GM12878 (cell line): ENCODE measurements at regions not wholly inside any gene's neighbourhood (a gene's known extent, or its start where the extent isn't known, plus 50 kb on each side); places are given as distances from the start of the nearest gene placed in this dataset.

Experiments
- ATAC-seq: fragments of 200-7000 bp; cut with Tn5 transposase; 3 replicates; pipeline ENCODE4 v1.9.1; 2020; ENCODE audit warnings: mild to moderate bottlenecking, moderate library complexity
- BruUV-seq: library from RNA; stranded (reverse); fragments of 400-500 nt; replicated peaks from 2 replicates; lab custom pipeline; 2021; lab: Mats Ljungman, UMichigan
- CTCF ChIA-PET: fragments of 300-600 bp; sonication (Branson Sonifier 250); formaldehyde crosslinking; extraction: SDS; loops from one replicate; lab custom pipeline; 2021; ENCODE audit warnings: inconsistent platforms; lab: Yijun Ruan, JAX
- POLR2A ChIA-PET: fragments of 350-600 bp; formaldehyde crosslinking; extraction: SDS; loops from one replicate; lab custom pipeline; 2021; ENCODE audit warnings: inconsistent platforms; lab: Charles Lee
- RAD21 ChIA-PET: fragments of 300-600 bp; sonication (Branson Sonifier 250); formaldehyde crosslinking; loops from one replicate; lab custom pipeline; 2023; ENCODE audit warnings: antibody characterized with exemption; ENCODE audit not compliant: unreplicated experiment; lab: Charles Lee
- SMC1A ChIA-PET: fragments of 300-600 bp; sonication (Branson Sonifier 250); formaldehyde crosslinking; loops from one replicate; lab custom pipeline; 2023; ENCODE audit not compliant: unreplicated experiment, uncharacterized antibody; lab: Charles Lee
- DNase-seq: peaks from one replicate; pipeline ENCODE4 v3.0.0-alpha.2; 2011; ENCODE audit warnings: low read depth, low spot score
- FAIRE-seq: peaks from 3 replicates; lab custom pipeline; 2011; peaks lifted over from hg19 to GRCh38; lab: Jason Lieb, UNC
- H2AFZ ChIP-seq: 2 replicates; pipeline ENCODE4 v1.6.0; 2011; ENCODE audit warnings: low read depth, low read length, control low read depth; ENCODE audit not compliant: control insufficient read depth
- H3K27ac ChIP-seq: 2 replicates; pipeline ENCODE4 v1.5.1; 2011; ENCODE audit warnings: control low read depth; ENCODE audit not compliant: control insufficient read depth, insufficient read depth
- H3K27me3 ChIP-seq, 2 experiments: replicated peaks in 1 of 2; 2 replicates each; pipeline versions ENCODE4 v1.6.0 to v1.6.1; 2011; ENCODE audit warnings: low read length in 1 of 2; ENCODE audit not compliant: control insufficient read depth in 2 of 2, insufficient read depth in 2 of 2
- H3K36me3 ChIP-seq, 2 experiments: 2 replicates each; pipeline ENCODE4 v1.5.1; 2011; ENCODE audit warnings: low read length in 1 of 2; ENCODE audit not compliant: control insufficient read depth in 2 of 2, insufficient read depth in 2 of 2
- H3K4me1 ChIP-seq: 2 replicates; pipeline ENCODE4 v1.6.1; 2011; ENCODE audit warnings: mild to moderate bottlenecking, low read length, moderate library complexity, mixed read lengths; ENCODE audit not compliant: control insufficient read depth, insufficient read depth
- H3K4me2 ChIP-seq: 2 replicates; pipeline ENCODE4 v1.6.0; 2011; ENCODE audit warnings: control low read depth; ENCODE audit not compliant: control insufficient read depth, insufficient read depth
- H3K4me3 ChIP-seq: fragments of 200-600 bp; sonication (generic); 2 replicates; pipeline ENCODE4 v1.5.1; 2016
- H3K79me2 ChIP-seq: 2 replicates; pipeline ENCODE4 v1.6.0; 2011; ENCODE audit warnings: low read length; ENCODE audit not compliant: control insufficient read depth, insufficient read depth
- H3K9ac ChIP-seq: 2 replicates; pipeline ENCODE4 v1.8.0; 2011; ENCODE audit warnings: low read length, control low read depth, mixed read lengths; ENCODE audit not compliant: control insufficient read depth, insufficient read depth
- H3K9me3 ChIP-seq: replicated peaks from 3 replicates; pipeline ENCODE4 v1.5.1; 2011; ENCODE audit warnings: mild to moderate bottlenecking, low read length; ENCODE audit not compliant: control insufficient read depth, insufficient read depth
- H4K20me1 ChIP-seq: 2 replicates; pipeline ENCODE4 v1.6.0; 2011; ENCODE audit not compliant: control insufficient read depth, insufficient read depth
- BCL11A ChIP-seq: IDR thresholded peaks from 2 replicates; pipeline ENCODE4 v1.6.1; 2011; ENCODE audit warnings: low read depth, low read length
- HDAC2 ChIP-seq: fragments of 200-600 bp; sonication (generic); IDR thresholded peaks from 2 replicates; pipeline ENCODE4 v1.6.1; 2017
- IKZF2 ChIP-seq, 2 experiments: fragments of 450-650 bp; IDR thresholded peaks; 2 replicates each; pipeline ENCODE4 v1.6.1; 2017; ENCODE audit warnings: mild to moderate bottlenecking in 2 of 2, moderate library complexity in 2 of 2
- MTA3 ChIP-seq: IDR thresholded peaks from 2 replicates; pipeline ENCODE4 v1.6.1; 2012; ENCODE audit warnings: low read length, inconsistent platforms, borderline replicate concordance
- RBBP5 ChIP-seq: fragments of 200-600 bp; sonication (generic); conservative IDR thresholded peaks from 2 replicates; pipeline ENCODE4 v1.6.1; 2016
- RCOR1 ChIP-seq: conservative IDR thresholded peaks from 2 replicates; pipeline ENCODE4 v1.6.1; 2012; ENCODE audit warnings: low read depth, low read length, improper control_type of control experiment
- TAF1 ChIP-seq: IDR thresholded peaks from 2 replicates; pipeline ENCODE4 v1.6.1; 2011; ENCODE audit warnings: mild to moderate bottlenecking, low read depth, low read length, borderline replicate concordance
- TARDBP ChIP-seq: IDR thresholded peaks from 2 replicates; pipeline ENCODE4 v1.6.1; 2016; ENCODE audit warnings: borderline replicate concordance
- WGBS: methylation state at CpG from one replicate; pipeline ENCODE4 v1.1.6; 2016; ENCODE audit warnings: low lambda C conversion rate; ENCODE audit not compliant: insufficient replicate concordance, insufficient coverage; ENCODE audit errors: missing lambda C conversion rate; 5-methylcytosine and 5-hydroxymethylcytosine counted together
- in situ Hi-C: fragments of 300-500 bp; cut with MboI; formaldehyde crosslinking; loops from 9 replicates; pipeline ENCODE4 v1.14.3; 2018; ENCODE audit warnings: mixed read lengths
- intact Hi-C: fragments of 100-400 bp; cut with micrococcal nuclease; formaldehyde crosslinking; loops from one replicate; pipeline ENCODE4 v1.14.2; 2022; ENCODE audit not compliant: unreplicated experiment
- TF ChIP-seq, protein P1 (sequence below): fragments of 150-350 bp; IDR thresholded peaks from 2 replicates; pipeline ENCODE4 v1.6.1; 2016; ENCODE audit warnings: low read depth, low read length

- TF ChIP-seq, protein P1, sequence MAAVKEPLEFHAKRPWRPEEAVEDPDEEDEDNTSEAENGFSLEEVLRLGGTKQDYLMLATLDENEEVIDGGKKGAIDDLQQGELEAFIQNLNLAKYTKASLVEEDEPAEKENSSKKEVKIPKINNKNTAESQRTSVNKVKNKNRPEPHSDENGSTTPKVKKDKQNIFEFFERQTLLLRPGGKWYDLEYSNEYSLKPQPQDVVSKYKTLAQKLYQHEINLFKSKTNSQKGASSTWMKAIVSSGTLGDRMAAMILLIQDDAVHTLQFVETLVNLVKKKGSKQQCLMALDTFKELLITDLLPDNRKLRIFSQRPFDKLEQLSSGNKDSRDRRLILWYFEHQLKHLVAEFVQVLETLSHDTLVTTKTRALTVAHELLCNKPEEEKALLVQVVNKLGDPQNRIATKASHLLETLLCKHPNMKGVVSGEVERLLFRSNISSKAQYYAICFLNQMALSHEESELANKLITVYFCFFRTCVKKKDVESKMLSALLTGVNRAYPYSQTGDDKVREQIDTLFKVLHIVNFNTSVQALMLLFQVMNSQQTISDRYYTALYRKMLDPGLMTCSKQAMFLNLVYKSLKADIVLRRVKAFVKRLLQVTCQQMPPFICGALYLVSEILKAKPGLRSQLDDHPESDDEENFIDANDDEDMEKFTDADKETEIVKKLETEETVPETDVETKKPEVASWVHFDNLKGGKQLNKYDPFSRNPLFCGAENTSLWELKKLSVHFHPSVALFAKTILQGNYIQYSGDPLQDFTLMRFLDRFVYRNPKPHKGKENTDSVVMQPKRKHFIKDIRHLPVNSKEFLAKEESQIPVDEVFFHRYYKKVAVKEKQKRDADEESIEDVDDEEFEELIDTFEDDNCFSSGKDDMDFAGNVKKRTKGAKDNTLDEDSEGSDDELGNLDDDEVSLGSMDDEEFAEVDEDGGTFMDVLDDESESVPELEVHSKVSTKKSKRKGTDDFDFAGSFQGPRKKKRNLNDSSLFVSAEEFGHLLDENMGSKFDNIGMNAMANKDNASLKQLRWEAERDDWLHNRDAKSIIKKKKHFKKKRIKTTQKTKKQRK: no peak
- TF ChIP-seq TAF1 (no peak), IKZF2 (IDR thresholded peaks at IDR 0.05) (no peak), RBBP5 (no peak), BCL11A (no peak), MTA3 (no peak), RCOR1 (no peak), HDAC2 (no peak)
- TF ChIP-seq, all 136 proteins: peak for 0
Observed at GRCh38 chr1:223017291-223017690, 125.8 kb downstream of the TLR5 start (continued).

- DNase-seq (no peak), FAIRE-seq (no peak), ATAC-seq (no peak)
- H3K27me3 ChIP-seq: no peaks in the 10 kb centered on the region; a peak in 1 of 4 replicates
- BruUV-seq: no TSS peak
- H3K36me3 ChIP-seq: no peaks in the 10 kb centered on the region
- no peaks in the 10 kb centered on the region for H3K4me1 ChIP-seq
- RAD21 ChIA-PET: no interaction called here
- TF ChIP-seq TARDBP: no peak
- intact Hi-C loops: no loop called here
- no peaks in the 10 kb centered on the region for H4K20me1 ChIP-seq
- WGBS: 39% methylated on average over 7 of the region's 7 CpGs
- CTCF ChIA-PET: interaction anchor here (0.8 to 0.9 kb wide), 2 partner anchors 9 to 12 kb away, joined by 3 to 4 read pairs; no protein-coding TSS in a partner anchor
- POLR2A ChIA-PET: no interaction called here
- SMC1A ChIA-PET: no interaction called here
- no peak overlapping the region for H2AFZ ChIP-seq
- H3K79me2 ChIP-seq: no peaks in the 10 kb centered on the region
- in situ Hi-C loops: no loop called here
- no peaks in the 10 kb centered on the region for H3K9me3 ChIP-seq
- H3K27ac ChIP-seq: no peak overlapping the region
- H3K4me3 ChIP-seq: no peak overlapping the region
- H3K4me2 ChIP-seq: no peak overlapping the region
- H3K9ac ChIP-seq: no peak overlapping the region
Observed at GRCh38 chr1:223018534-223018933, 124.5 kb downstream of the TLR5 start.
